B cell (primary cell): ENCODE measurements at regions not wholly inside any gene's neighbourhood (a gene's known extent, or its start where the extent isn't known, plus 50 kb on each side); places are given as distances from the start of the nearest gene placed in this dataset.

Experiments used
- ATAC-seq: fragments of 200-7000 bp; cut with Tn5 transposase; one replicate; pipeline ENCODE4 v1.10.0; 2021; ENCODE audit warnings: low read depth, mild to moderate bottlenecking, moderate number of reproducible peaks, moderate library complexity
- CTCF ChIA-PET: fragments of 350-600 bp; sonication (Branson Sonifier 250); formaldehyde crosslinking; loops from one replicate; lab custom pipeline; 2021; ENCODE audit warnings: antibody characterized with exemption, inconsistent platforms; lab: Charles Lee
- POLR2A ChIA-PET: fragments of 350-600 bp; sonication (Branson Sonifier 250); formaldehyde crosslinking; loops from one replicate; lab custom pipeline; 2021; ENCODE audit warnings: antibody characterized with exemption; lab: Charles Lee
- DNase-seq: peaks from one replicate; pipeline ENCODE4 v3.0.0; 2013
- H2AFZ ChIP-seq: 2 replicates; pipeline ENCODE4 v1.6.1; 2012; ENCODE audit warnings: mild to moderate bottlenecking, low read depth, low read length; ENCODE audit not compliant: insufficient read depth, poor library complexity, severe bottlenecking
- H3K27ac ChIP-seq, 2 donors: 1 replicate in 1 of 2; 2 replicates in 1 of 2; pipeline ENCODE4 v1.5.1; 2012 to 2013; ENCODE audit warnings: low read length in 2 of 2, mild to moderate bottlenecking in 2 of 2, moderate library complexity in 1 of 2
- H3K27me3 ChIP-seq, 4 experiments: fragments of 200-600 bp in 1 of 4; sonication (generic) in 1 of 4; replicated peaks in 1 of 4; 1 replicate in 2 of 4; 2 replicates in 2 of 4; pipeline versions ENCODE4 v1.6.1 to v1.7.0; 2013 to 2016; ENCODE audit warnings: low read length in 3 of 4, mild to moderate bottlenecking in 2 of 4, mixed read lengths in 1 of 4, moderate library complexity in 1 of 4; ENCODE audit not compliant: insufficient read depth in 4 of 4, control insufficient read depth in 3 of 4; ENCODE audit errors: control extremely low read depth in 1 of 4
- H3K36me3 ChIP-seq, 2 experiments: replicated peaks in 1 of 2; 1 replicate in 1 of 2; 2 replicates in 1 of 2; pipeline versions ENCODE4 v1.6.1 to v1.7.1; 2013; ENCODE audit warnings: low read length in 1 of 2; ENCODE audit not compliant: insufficient read depth in 2 of 2, control insufficient read depth in 1 of 2; ENCODE audit errors: control extremely low read depth in 1 of 2, extremely low read depth in 1 of 2
- H3K4me1 ChIP-seq, 2 donors: fragments of 200-600 bp in 1 of 2; sonication (generic) in 1 of 2; 1 replicate in 1 of 2; 2 replicates in 1 of 2; pipeline versions ENCODE4 v1.5.1 to v1.6.1; 2013 to 2017; ENCODE audit warnings: low read length in 2 of 2; ENCODE audit not compliant: control insufficient read depth in 2 of 2, insufficient read depth in 2 of 2
- H3K4me2 ChIP-seq: replicated peaks from 2 replicates; pipeline ENCODE3; 2012; ENCODE audit warnings: mild to moderate bottlenecking, low read depth, low read length; ENCODE audit not compliant: poor library complexity, severe bottlenecking
- H3K4me3 ChIP-seq, 5 experiments: fragments of 200-600 bp in 1 of 5; sonication (generic) in 1 of 5; 1 replicate in 3 of 5; 2 replicates in 2 of 5; pipeline versions ENCODE4 v1.5.1 to v1.7.0; 2011 to 2016; ENCODE audit warnings: low read length in 4 of 5, mild to moderate bottlenecking in 4 of 5, low read depth in 2 of 5, control low read depth in 1 of 5, moderate library complexity in 1 of 5; ENCODE audit not compliant: insufficient read depth in 1 of 5; ENCODE audit errors: control extremely low read depth in 1 of 5, extremely low read depth in 1 of 5
- H3K79me2 ChIP-seq: fragments of 200-600 bp; sonication (generic); one replicate; pipeline ENCODE4 v1.6.0; 2016; ENCODE audit warnings: low read length; ENCODE audit not compliant: control insufficient read depth, insufficient read depth
- H3K9ac ChIP-seq: fragments of 200-600 bp; sonication (generic); 2 replicates; pipeline ENCODE4 v1.6.1; 2017; ENCODE audit warnings: mild to moderate bottlenecking, low read length, moderate library complexity
- H3K9me3 ChIP-seq, 3 donors: one replicate each; pipeline versions ENCODE4 v1.6.1 to v1.7.1; 2013; ENCODE audit warnings: low read length in 2 of 3; ENCODE audit not compliant: control insufficient read depth in 2 of 3, insufficient read depth in 1 of 3; ENCODE audit errors: control extremely low read depth in 1 of 3
- H4K20me1 ChIP-seq: 2 replicates; pipeline ENCODE4 v1.6.0; 2012; ENCODE audit warnings: mild to moderate bottlenecking, low read length; ENCODE audit not compliant: insufficient read depth, control insufficient read depth, poor library complexity, severe bottlenecking
- H3K27ac Mint-ChIP-seq: one replicate; pipeline ENCODE4 v1.8.0; 2021; ENCODE audit warnings: mixed read lengths
- H3K27me3 Mint-ChIP-seq: one replicate; pipeline ENCODE4 v1.8.0; 2021; ENCODE audit warnings: mixed read lengths
- H3K4me1 Mint-ChIP-seq: one replicate; pipeline ENCODE4 v1.8.0; 2021; ENCODE audit warnings: mixed read lengths
- H3K4me3 Mint-ChIP-seq: one replicate; pipeline ENCODE4 v1.8.0; 2021; ENCODE audit warnings: mixed read lengths
- H3K9me3 Mint-ChIP-seq: one replicate; pipeline ENCODE4 v1.8.0; 2022; ENCODE audit warnings: mixed read lengths; ENCODE audit not compliant: insufficient read depth
- CTCF ChIP-seq: fragments of 200-600 bp; IDR thresholded peaks from one replicate; pipeline ENCODE4 v1.8.0; 2022; ENCODE audit warnings: antibody characterized with exemption, mild to moderate bottlenecking
- EZH2 ChIP-seq: IDR thresholded peaks from 2 replicates; pipeline ENCODE4 v1.6.1; 2012; ENCODE audit warnings: borderline replicate concordance, low read depth, mild to moderate bottlenecking, moderate library complexity, low read length; ENCODE audit not compliant: insufficient read depth, poor library complexity, severe bottlenecking
- WGBS: methylation state at CpG from one replicate; pipeline ENCODE4 v1.1.5; 2013; ENCODE audit warnings: missing lambda C conversion rate; ENCODE audit not compliant: insufficient coverage; 5-methylcytosine and 5-hydroxymethylcytosine counted together
- intact Hi-C: fragments of 100-400 bp; cut with micrococcal nuclease; formaldehyde crosslinking; loops from one replicate; pipeline ENCODE4 v1.10.0; 2022

- 97% methylated on average over 8 of the region's 8 CpGs for WGBS
Observed at GRCh38 chr2:236668531-236668969, 98.9 kb downstream of the ACKR3 start.

GRCh38 chr2:236670235-236670620, 100.6 kb downstream of the ACKR3 start:
- no peak for TF ChIP-seq EZH2
- no peak for TF ChIP-seq CTCF
- H3K36me3 ChIP-seq, result no peaks in the 10 kb centered on the region
- H3K27me3 ChIP-seq, result no peaks in the 10 kb centered on the region
- Mint-ChIP-seq H3K4me3 (no peak overlapping the region), H3K27ac (no peak overlapping the region), H3K9me3 (no peaks in the 10 kb centered on the region), H3K27me3 (peaks cover 22% of the 10 kb centered on the region), H3K4me1 (no peaks in the 10 kb centered on the region)
- no peak overlapping the region for H3K4me3 ChIP-seq
- H3K4me1 ChIP-seq, result no peaks in the 10 kb centered on the region
- no peak overlapping the region for H3K9ac ChIP-seq
- H3K4me2 ChIP-seq, result no peak overlapping the region
- CTCF ChIA-PET, result no interaction called here
- H3K27ac ChIP-seq, result no peak overlapping the region
- POLR2A ChIA-PET, result no interaction called here
- ATAC-seq (no peak), DNase-seq (no peak)
- intact Hi-C loops, result no loop called here
- peaks cover 0 to 5% (median 0%) of the 10 kb centered on the region in 3 donors for H3K9me3 ChIP-seq
- no peaks in the 10 kb centered on the region for H4K20me1 ChIP-seq
- H2AFZ ChIP-seq, result no peak overlapping the region
- H3K79me2 ChIP-seq, result no peaks in the 10 kb centered on the region
- 92% methylated on average over 6 of the region's 6 CpGs for WGBS

More at GRCh38 chr2:236668531-236668969, 98.9 kb downstream of the ACKR3 start:
- no peaks in the 10 kb centered on the region for H3K27me3 ChIP-seq
- ChIA-PET CTCF (no interaction called here), POLR2A (no interaction called here)
- H3K4me2 ChIP-seq, result no peak overlapping the region
- H3K4me1 Mint-ChIP-seq, result no peaks in the 10 kb centered on the region
- H3K4me3 ChIP-seq, result no peak overlapping the region
- ATAC-seq (no peak), DNase-seq (no peak)
- H3K9me3 ChIP-seq, result peaks cover 0 to 5% (median 0%) of the 10 kb centered on the region in 3 donors
- no peaks in the 10 kb centered on the region for H3K36me3 ChIP-seq
- no peaks in the 10 kb centered on the region for H3K4me1 ChIP-seq
- TF ChIP-seq CTCF (no peak), EZH2 (no peak)
- H3K27ac ChIP-seq, result no peak overlapping the region
- no peaks in the 10 kb centered on the region for H3K9me3 Mint-ChIP-seq
- no peaks in the 10 kb centered on the region for H3K79me2 ChIP-seq
- peaks cover 17% of the 10 kb centered on the region for H3K27me3 Mint-ChIP-seq
- no peak overlapping the region for H2AFZ ChIP-seq
- H3K9ac ChIP-seq, result no peak overlapping the region
- H4K20me1 ChIP-seq, result no peaks in the 10 kb centered on the region
- no peak overlapping the region for H3K27ac Mint-ChIP-seq
- intact Hi-C loops, result no loop called here
- no peak overlapping the region for H3K4me3 Mint-ChIP-seq
